IPS-11a (cell line): ENCODE measurements at regions not wholly inside any gene's neighbourhood (a gene's known extent, or its start where the extent isn't known, plus 50 kb on each side); places are given as distances from the start of the nearest gene placed in this dataset.
"Not testable (repeated sequence)": the region's sequence is repeated elsewhere in the genome, so short reads cannot be mapped to it uniquely, and the experiment has no call there.

Source experiments
- H3K4me3 ChIP-seq: one replicate; pipeline ENCODE4 v1.5.1; 2013; ENCODE audit warnings: low read depth, low read length, control low read depth

GRCh38 chr7:92976931-92977330 is 140.6 kb upstream of the CDK6 start:
- H3K4me3 ChIP-seq, result no peak overlapping the region

GRCh38 chr7:92973974-92974373 is 137.6 kb upstream of the CDK6 start:
- H3K4me3 ChIP-seq, result no peak overlapping the region

GRCh38 chr7:92973293-92973731 is 136.9 kb upstream of the CDK6 start:
- no peak overlapping the region for H3K4me3 ChIP-seq

- no peak overlapping the region for H3K4me3 ChIP-seq
Observed at GRCh38 chr7:92972441-92972840, 136.1 kb upstream of the CDK6 start.

GRCh38 chr7:92969061-92969460 is 132.7 kb upstream of the CDK6 start:
- no peak overlapping the region for H3K4me3 ChIP-seq

- no peak overlapping the region for H3K4me3 ChIP-seq
Observed at GRCh38 chr7:92968502-92968901, 132.1 kb upstream of the CDK6 start.

- no peak overlapping the region for H3K4me3 ChIP-seq
Observed at GRCh38 chr7:92967238-92967637, 130.9 kb upstream of the CDK6 start.

- no peak overlapping the region for H3K4me3 ChIP-seq
Observed at GRCh38 chr7:92964141-92964540, 127.8 kb upstream of the CDK6 start.

- H3K4me3 ChIP-seq, result no peak overlapping the region
Observed at GRCh38 chr7:92963566-92963965, 127.2 kb upstream of the CDK6 start.

- H3K4me3 ChIP-seq, result no peak overlapping the region
Observed at GRCh38 chr7:92961961-92962360, 125.6 kb upstream of the CDK6 start.

- H3K4me3 ChIP-seq, result no peak overlapping the region
Observed at GRCh38 chr7:92956575-92956974, 120.2 kb upstream of the CDK6 start.

GRCh38 chr7:92955081-92955480 is 118.7 kb upstream of the CDK6 start:
- H3K4me3 ChIP-seq, result no peak overlapping the region

GRCh38 chr7:92953657-92954056 is 117.3 kb upstream of the CDK6 start:
- H3K4me3 ChIP-seq, result no peak overlapping the region

GRCh38 chr7:92949748-92950147 is 113.4 kb upstream of the CDK6 start:
- no peak overlapping the region for H3K4me3 ChIP-seq

GRCh38 chr7:92945840-92946239 is 109.5 kb upstream of the CDK6 start:
- no peak overlapping the region for H3K4me3 ChIP-seq

- H3K4me3 ChIP-seq, result no peak overlapping the region
Observed at GRCh38 chr7:92944633-92945032, 108.3 kb upstream of the CDK6 start.

- not testable (repeated sequence) for H3K4me3 ChIP-seq
Observed at GRCh38 chr7:92942706-92943105, 106.3 kb upstream of the CDK6 start.

- H3K4me3 ChIP-seq, result no peak overlapping the region
Observed at GRCh38 chr7:92939666-92940360, 103.4 kb upstream of the CDK6 start.

- no peak overlapping the region for H3K4me3 ChIP-seq
Observed at GRCh38 chr7:92934096-92934495, 97.7 kb upstream of the CDK6 start.

- H3K4me3 ChIP-seq, result no peak overlapping the region
Observed at GRCh38 chr7:92932450-92932849, 96.1 kb upstream of the CDK6 start.

- H3K4me3 ChIP-seq, result no peak overlapping the region
Observed at GRCh38 chr7:92930404-92930803, 94.0 kb upstream of the CDK6 start.

GRCh38 chr7:92926697-92927044 is 90.3 kb upstream of the CDK6 start:
- no peak overlapping the region for H3K4me3 ChIP-seq
